ENCODE measurements at regions not wholly inside any gene's neighbourhood (a gene's known extent, or its start where the extent isn't known, plus 50 kb on each side); places are given as distances from the start of the nearest gene placed in this dataset.
"Not testable (repeated sequence)": the region's sequence is repeated elsewhere in the genome, so short reads cannot be mapped to it uniquely, and the experiment has no call there.

GRCh38 chr6:109251839-109252238 is 130.4 kb downstream of the CD164 start:
- no peaks in the 10 kb centered on the region for H3K27me3 ChIP-seq
- no peak for DNase-seq (ENCODE audit: low spot score in 2 of 2)
- H3K27ac ChIP-seq: no peak overlapping the region

GRCh38 chr6:109250544-109251156 is 131.6 kb downstream of the CD164 start:
- not testable (repeated sequence) for H3K27ac ChIP-seq; H3K27me3 ChIP-seq; H3K36me3 ChIP-seq; H3K4me3 ChIP-seq; H3K9me3 ChIP-seq; DNase-seq (ENCODE audit: low spot score in 2 of 2)
- WGBS, 2 donors: 93 to 100% methylated on average over 3 to 13 of the region's 32 CpGs
- H3K4me1 ChIP-seq: peaks cover 0 to 20% (median 2%) of the 10 kb centered on the region in 4 donors

More at GRCh38 chr6:109251839-109252238, 130.4 kb downstream of the CD164 start:
- H3K9me3 ChIP-seq: no peaks in the 10 kb centered on the region
- peaks cover 0 to 20% (median 2%) of the 10 kb centered on the region in 4 donors for H3K4me1 ChIP-seq
- no peak overlapping the region for H3K4me3 ChIP-seq
- no peaks in the 10 kb centered on the region for H3K36me3 ChIP-seq
- TF ChIP-seq POLR2A (IDR thresholded peaks at IDR 0.05) (no peak), CTCF (IDR thresholded peaks at IDR 0.05) (no peak), EP300 (IDR thresholded peaks at IDR 0.05) (no peak)

- TF ChIP-seq EP300 (IDR thresholded peaks at IDR 0.05) (no peak), CTCF (IDR thresholded peaks at IDR 0.05) (no peak), POLR2A (IDR thresholded peaks at IDR 0.05) (no peak)
- H3K9me3 ChIP-seq: no peaks in the 10 kb centered on the region
- no peak overlapping the region for H3K27ac ChIP-seq
- no peak for DNase-seq (ENCODE audit: low spot score in 2 of 2)
- no peaks in the 10 kb centered on the region for H3K27me3 ChIP-seq
- peaks cover 0 to 19% (median 2%) of the 10 kb centered on the region in 4 donors for H3K4me1 ChIP-seq
- H3K4me3 ChIP-seq: no peak overlapping the region
- H3K36me3 ChIP-seq: no peaks in the 10 kb centered on the region
- 76 to 82% methylated on average over 7 of the region's 7 CpGs for WGBS, 2 donors
Measured at GRCh38 chr6:109243863-109244825, 138.1 kb downstream of the CD164 start.

GRCh38 chr6:109242925-109243324 is 139.3 kb downstream of the CD164 start:
- H3K27ac ChIP-seq: no peak overlapping the region

DNA sequence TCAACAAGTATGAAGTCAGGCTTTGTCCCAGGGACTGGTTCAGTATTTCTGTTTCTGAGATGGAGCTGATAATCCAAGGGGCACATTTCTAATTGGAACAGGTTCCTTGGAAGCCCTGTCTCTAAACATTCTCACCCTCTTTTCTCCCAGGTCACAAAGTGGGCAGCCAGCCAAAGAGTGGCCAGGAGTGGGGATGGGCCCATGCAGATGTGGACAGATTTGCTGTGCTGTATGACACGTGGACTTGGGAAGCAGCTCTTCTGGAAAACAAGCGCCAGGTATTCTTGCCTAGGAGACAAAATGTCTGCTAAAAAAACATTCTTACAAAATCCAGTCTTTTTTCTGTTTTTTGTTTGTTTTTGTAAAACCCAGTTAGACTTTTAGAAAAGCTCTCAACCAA is 140.2 kb downstream of the CD164 start:
- H3K4me3 ChIP-seq: no peak overlapping the region
- H3K27ac ChIP-seq: no peak overlapping the region
- WGBS, 2 donors: 69 to 80% methylated on average over 2 of the region's 2 CpGs
- H3K9me3 ChIP-seq: no peaks in the 10 kb centered on the region
- H3K36me3 ChIP-seq: no peaks in the 10 kb centered on the region
- TF ChIP-seq POLR2A (IDR thresholded peaks at IDR 0.05) (no peak), CTCF (IDR thresholded peaks at IDR 0.05) (no peak), EP300 (IDR thresholded peaks at IDR 0.05) (no peak)
- no peaks in the 10 kb centered on the region for H3K27me3 ChIP-seq
- peaks cover 0 to 23% (median 2%) of the 10 kb centered on the region in 4 donors for H3K4me1 ChIP-seq
- DNase-seq (ENCODE audit: low spot score in 2 of 2): no peak

More at GRCh38 chr6:109242925-109243324, 139.3 kb downstream of the CD164 start:
- WGBS, 2 donors: 76 to 77% methylated on average over 3 of the region's 3 CpGs
- H3K4me3 ChIP-seq: no peak overlapping the region
- H3K9me3 ChIP-seq: no peaks in the 10 kb centered on the region
- DNase-seq (ENCODE audit: low spot score in 2 of 2): no peak
- H3K36me3 ChIP-seq: no peaks in the 10 kb centered on the region
- TF ChIP-seq EP300 (IDR thresholded peaks at IDR 0.05) (no peak), POLR2A (IDR thresholded peaks at IDR 0.05) (no peak), CTCF (IDR thresholded peaks at IDR 0.05) (no peak)
- peaks cover 0 to 23% (median 2%) of the 10 kb centered on the region in 4 donors for H3K4me1 ChIP-seq
- no peaks in the 10 kb centered on the region for H3K27me3 ChIP-seq

Data from tibial nerve (tissue), 4 donors.